IPS DF 4.7 (cell line): ENCODE measurements at regions not wholly inside any gene's neighbourhood (a gene's known extent, or its start where the extent isn't known, plus 50 kb on each side); places are given as distances from the start of the nearest gene placed in this dataset.
"Not testable (repeated sequence)": the region's sequence is repeated elsewhere in the genome, so short reads cannot be mapped to it uniquely, and the experiment has no call there.

Source experiments
- DNase-seq: peaks from one replicate; pipeline ENCODE4 v3.0.0-alpha.2; 2013; ENCODE audit warnings: low spot score; ENCODE audit errors: extremely low read depth

GRCh38 chr1:229004066-229004833 lies 266.7 kb upstream of the RAB4A start:
- DNase-seq, result no peak

DNA sequence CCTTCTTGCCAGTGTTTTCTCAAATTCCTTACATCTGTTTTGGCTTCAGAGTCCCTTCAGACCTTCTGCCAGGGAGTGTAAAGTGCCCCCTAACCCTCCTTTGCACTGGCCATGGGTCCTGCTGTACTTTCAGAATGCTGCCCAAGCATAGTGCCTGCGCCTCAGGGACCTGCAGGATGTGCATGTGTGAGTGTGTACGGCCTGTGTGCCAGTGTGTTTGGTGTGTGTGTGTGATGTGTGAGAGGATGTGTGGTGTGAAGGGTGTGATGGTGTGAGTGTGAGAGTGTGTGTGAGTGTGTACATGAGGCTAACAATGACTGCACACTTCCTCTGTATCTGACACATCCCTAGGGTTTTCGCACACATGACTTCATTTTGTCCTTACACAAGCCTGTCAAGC lies 265.8 kb upstream of the RAB4A start:
- DNase-seq, result no peak

GRCh38 chr1:229005556-229005955 lies 265.4 kb upstream of the RAB4A start:
- no peak for DNase-seq

GRCh38 chr1:229006121-229006870 lies 264.6 kb upstream of the RAB4A start:
- no peak for DNase-seq

DNA sequence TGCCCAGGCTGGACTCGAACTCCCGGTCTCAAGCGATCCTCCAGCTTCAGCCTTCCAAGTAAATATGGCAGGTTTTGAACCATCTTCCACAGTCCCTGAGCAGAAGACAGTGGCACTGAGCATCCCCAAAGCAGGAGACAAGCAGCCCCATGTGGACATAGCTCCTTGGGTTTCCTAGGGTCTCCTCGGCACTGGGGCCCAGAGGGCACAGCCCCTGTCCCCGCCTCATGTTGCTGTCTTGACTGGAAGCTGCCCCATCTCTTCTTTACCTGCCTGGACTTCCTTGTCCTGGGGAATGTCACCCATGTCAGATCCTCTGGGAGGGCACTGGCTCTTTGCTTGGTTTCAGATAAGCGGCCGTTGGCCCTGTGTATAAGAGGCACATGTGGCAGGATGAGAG lies 263.7 kb upstream of the RAB4A start:
- DNase-seq, result no peak

DNA sequence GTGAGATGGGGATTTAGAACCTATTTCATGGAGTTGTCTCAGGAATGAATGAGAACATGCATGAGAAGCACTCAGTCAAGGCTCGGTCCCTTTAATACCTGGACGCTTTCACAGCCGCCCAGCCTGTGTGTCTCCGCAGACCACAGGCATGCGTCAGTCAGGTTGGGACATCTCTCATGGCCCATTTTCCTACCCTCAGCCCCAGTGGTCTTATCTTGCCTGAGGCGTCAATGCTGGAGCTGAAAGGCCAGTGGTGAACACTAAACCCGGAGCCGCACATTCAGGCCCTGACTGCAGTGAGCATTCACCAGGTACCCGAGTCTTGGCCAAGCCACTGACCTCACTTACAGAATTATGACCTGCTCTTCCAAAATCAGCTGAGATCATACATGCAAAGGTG lies 263.2 kb upstream of the RAB4A start:
- no peak for DNase-seq

- not testable (repeated sequence) for DNase-seq
Observed at GRCh38 chr1:229008347-229008746, 262.6 kb upstream of the RAB4A start.

DNA sequence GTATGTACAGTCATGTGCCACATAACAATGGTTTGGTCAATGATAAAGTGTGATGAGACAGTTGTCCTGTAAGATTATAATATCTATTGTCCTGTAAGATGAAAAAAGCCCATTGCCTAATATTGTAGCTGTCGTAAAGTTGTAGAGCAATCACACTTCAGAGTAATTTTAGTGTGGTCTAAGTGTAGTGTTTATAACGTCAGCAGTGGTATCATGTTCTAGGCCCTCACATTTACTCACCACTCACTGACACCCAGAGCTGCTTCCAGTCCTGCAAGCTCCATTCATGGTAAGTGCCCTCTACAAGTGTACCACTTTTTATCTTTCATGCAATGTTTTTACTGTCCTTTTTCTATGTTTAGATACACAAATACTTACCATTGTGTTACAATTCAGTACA lies 259.9 kb upstream of the RAB4A start:
- DNase-seq, result no peak

GRCh38 chr1:229012823-229013222 lies 258.1 kb upstream of the RAB4A start:
- DNase-seq, result no peak

DNA sequence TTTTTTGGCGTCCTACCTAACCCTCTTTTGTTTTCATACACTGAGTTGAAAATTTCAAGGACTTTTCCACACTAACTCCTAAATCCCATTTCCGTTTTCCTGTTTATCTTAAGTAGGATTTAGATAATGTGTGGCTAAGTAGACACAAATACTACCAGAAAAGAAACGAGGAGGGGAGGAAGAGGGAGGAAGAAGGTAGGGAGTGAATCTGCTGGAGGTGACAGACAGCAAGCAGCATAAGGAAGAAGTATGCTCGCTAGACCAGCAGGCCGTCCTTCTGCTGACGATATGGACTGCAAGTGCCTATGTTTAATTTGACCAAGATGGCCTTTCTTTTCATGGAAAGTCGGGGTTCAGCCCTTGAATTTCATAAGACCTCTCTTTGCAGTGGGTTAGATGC lies 256.9 kb upstream of the RAB4A start:
- DNase-seq, result no peak

GRCh38 chr1:229015806-229016205 lies 255.1 kb upstream of the RAB4A start:
- no peak for DNase-seq

DNA sequence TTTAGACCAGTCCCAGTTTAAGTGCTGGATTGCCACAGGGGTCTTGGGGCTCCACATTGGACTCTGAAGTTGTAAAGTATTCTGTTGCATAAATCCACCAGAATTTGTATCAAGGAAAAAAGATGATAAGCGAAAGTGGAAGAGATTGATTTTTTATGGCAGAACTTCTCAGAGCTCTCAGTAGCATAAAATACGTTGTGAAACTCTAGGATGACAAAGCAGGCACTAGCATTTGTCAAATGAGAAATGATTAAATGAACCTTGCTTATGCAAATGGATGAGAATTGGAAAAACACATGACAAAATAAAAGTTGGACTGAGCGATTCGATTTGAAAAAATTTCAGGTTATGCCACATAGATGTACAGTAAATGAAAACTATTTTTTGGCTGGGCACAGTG lies 253.8 kb upstream of the RAB4A start:
- DNase-seq, result no peak

DNA sequence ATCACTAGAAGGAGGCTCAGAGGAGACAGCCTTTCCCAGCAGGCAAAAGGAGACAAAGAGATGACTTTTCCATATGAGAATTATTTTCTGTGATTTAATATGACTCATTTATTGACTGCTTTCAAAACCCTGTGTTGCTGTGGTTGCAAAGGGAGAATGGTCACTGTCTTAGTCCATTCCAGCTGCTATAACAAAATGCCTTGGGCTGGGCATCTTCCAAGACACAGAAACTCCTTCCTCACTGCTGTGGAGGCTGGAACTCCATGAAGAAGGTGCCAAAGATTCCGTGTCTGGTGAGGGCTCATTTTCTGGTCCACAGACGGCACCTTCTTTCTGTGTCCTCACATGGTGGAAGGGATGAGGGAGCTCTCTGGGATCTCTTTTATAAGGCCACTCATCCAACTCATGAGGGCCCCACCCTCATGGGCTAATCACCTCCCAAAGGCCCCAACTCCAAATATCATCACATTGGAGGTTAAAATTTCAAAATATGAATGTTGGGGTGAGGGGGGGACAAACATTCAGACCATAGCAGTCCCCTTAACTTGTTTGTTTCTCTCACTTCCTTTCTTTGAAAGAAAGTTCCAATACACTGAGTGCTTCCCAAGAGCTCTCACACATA lies 252.1 kb upstream of the RAB4A start:
- no peak for DNase-seq

- DNase-seq, result no peak
Observed at GRCh38 chr1:229019663-229020271, 251.1 kb upstream of the RAB4A start.

- not testable (repeated sequence) for DNase-seq
Observed at GRCh38 chr1:229021034-229021433, 249.9 kb upstream of the RAB4A start.

DNA sequence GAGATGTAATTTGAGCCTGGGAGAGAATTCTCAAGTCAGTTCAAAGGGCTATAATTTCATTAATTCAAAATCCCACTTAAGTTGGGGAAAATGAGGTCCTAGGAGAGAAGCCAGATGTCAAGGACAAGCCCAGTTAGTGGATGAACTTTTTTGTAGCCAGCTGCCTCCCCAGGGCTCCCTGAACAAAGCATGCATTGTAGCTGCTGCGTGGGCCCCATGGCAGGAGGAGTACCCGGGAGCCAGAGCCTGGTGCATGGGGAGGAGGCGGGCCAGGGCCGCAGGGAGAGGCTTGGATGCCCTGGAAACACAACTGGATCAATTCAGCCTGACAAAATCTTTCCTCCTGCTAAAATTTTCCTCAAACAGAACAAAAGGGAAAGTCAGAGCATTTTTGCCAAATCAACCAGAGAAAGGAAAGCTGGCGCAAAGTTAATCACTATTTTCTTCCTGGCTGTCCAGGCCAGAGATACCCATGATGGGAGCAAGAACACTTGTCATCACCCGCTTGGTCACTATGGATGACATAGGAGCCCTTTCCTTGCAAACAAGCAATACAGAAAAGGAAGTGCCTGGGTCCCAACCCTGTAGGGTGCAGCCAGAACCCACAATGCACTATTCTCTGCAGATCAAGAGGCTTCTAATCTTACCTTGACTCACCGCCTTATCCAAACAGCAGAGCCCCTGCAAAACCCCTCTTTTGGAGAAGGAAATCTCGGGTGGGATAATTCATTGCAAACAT lies 248.1 kb upstream of the RAB4A start:
- DNase-seq, result no peak

DNA sequence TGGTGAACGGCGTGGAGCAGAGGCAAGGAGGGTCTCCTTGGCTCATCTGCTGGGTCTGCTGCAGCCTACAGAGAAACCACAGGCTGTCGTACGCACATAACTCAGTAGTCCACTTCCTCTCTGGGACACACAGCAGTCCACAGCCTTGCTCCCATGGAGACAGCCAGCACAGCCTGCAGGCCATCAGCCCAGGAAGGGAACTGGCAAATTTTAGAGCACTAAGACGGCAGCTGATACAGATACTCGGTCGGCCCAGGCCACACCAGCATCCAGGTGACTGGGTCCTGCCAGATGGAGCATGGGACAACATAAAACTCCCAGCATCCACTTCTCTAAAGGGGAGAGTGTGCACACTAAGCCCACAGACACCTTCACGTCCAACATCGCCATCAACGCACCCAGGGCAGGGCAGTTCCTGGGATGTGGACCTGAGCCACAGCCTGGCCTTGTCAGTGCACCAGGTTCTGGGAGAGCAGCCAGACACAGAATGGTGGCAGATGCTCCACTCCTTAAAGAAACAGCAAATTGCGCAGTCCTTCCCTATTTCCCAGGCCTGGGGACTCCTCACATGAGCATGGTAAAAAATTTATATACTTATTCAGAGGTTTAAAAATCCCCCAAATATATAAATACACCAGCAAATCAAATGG lies 247.1 kb upstream of the RAB4A start:
- no peak for DNase-seq

GRCh38 chr1:229024528-229025130 lies 246.3 kb upstream of the RAB4A start:
- DNase-seq, result no peak

- no peak for DNase-seq
Observed at GRCh38 chr1:229025576-229025975, 245.3 kb upstream of the RAB4A start.

DNA sequence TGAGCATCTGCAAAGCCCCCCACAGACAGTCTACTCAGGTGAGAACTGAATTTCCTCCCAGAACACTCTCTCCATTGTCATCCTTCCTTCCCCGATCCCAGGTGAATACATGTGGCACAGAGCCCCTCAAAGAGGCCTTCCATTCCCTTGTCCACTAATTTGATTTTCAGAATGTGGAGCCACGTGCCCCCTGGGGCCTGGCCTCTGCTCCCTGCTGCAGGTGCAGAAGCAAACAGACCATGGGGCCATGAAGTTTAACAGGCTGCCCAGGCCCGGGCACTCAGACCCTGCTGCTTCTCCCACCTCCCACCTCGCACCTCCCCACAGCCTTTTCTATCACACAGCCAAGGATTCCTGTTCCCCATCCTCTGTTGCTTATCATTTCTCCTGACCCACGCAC lies 243.8 kb upstream of the RAB4A start:
- no peak for DNase-seq
